Common myeloid progenitor, CD34-positive (primary cell): ENCODE measurements at regions not wholly inside any gene's neighbourhood (a gene's known extent, or its start where the extent isn't known, plus 50 kb on each side); places are given as distances from the start of the nearest gene placed in this dataset.
"Not testable (repeated sequence)": the region's sequence is repeated elsewhere in the genome, so short reads cannot be mapped to it uniquely, and the experiment has no call there.

Experiments used
- CTCF ChIA-PET: fragments of 350-600 bp; sonication (Branson Sonifier 250); formaldehyde crosslinking; loops from one replicate; lab custom pipeline; 2021; ENCODE audit warnings: antibody characterized with exemption; lab: Charles Lee
- POLR2A ChIA-PET: fragments of 350-600 bp; sonication (Branson Sonifier 250); formaldehyde crosslinking; loops from one replicate; lab custom pipeline; 2021; ENCODE audit warnings: antibody characterized with exemption; lab: Charles Lee
- DNase-seq, 3 donors: peaks; one replicate each; pipeline versions ENCODE4 v3.0.0 to v3.0.0-alpha.2; 2013
- H3K27ac ChIP-seq, 2 experiments: 1 replicate in 1 of 2; 2 replicates in 1 of 2; pipeline ENCODE4 v1.7.0; 2013; ENCODE audit warnings: inconsistent platforms in 2 of 2, low read length in 2 of 2, mild to moderate bottlenecking in 2 of 2, low read depth in 1 of 2, moderate library complexity in 1 of 2; ENCODE audit not compliant: severe bottlenecking in 2 of 2, insufficient read depth in 1 of 2, poor library complexity in 1 of 2
- H3K27me3 ChIP-seq, 5 experiments: replicated peaks in 2 of 5; 1 replicate in 3 of 5; 2 replicates in 2 of 5; pipeline versions ENCODE4 v1.6.1 to v1.7.0; 2013; ENCODE audit warnings: low read length in 4 of 5, mild to moderate bottlenecking in 2 of 5, moderate library complexity in 2 of 5, inconsistent platforms in 1 of 5; ENCODE audit not compliant: insufficient read depth in 5 of 5, control insufficient read depth in 4 of 5
- H3K36me3 ChIP-seq, 4 experiments: 1 replicate in 2 of 4; 2 replicates in 2 of 4; pipeline versions ENCODE4 v1.6.1 to v1.7.0; 2013; ENCODE audit warnings: low read length in 3 of 4, control low read depth in 1 of 4, mild to moderate bottlenecking in 1 of 4; ENCODE audit not compliant: control insufficient read depth in 4 of 4, insufficient read depth in 4 of 4
- H3K4me1 ChIP-seq, 4 experiments: 1 replicate in 3 of 4; 2 replicates in 1 of 4; pipeline versions ENCODE4 v1.6.1 to v1.7.1; 2013; ENCODE audit warnings: low read length in 3 of 4, mild to moderate bottlenecking in 3 of 4, control low read depth in 1 of 4, inconsistent platforms in 1 of 4, moderate library complexity in 1 of 4; ENCODE audit not compliant: control insufficient read depth in 4 of 4, insufficient read depth in 4 of 4; ENCODE audit errors: control extremely low read depth in 1 of 4
- H3K4me3 ChIP-seq, 7 experiments: 1 replicate in 4 of 7; 2 replicates in 3 of 7; pipeline versions ENCODE4 v1.5.1 to v1.7.0; 2013; ENCODE audit warnings: mild to moderate bottlenecking in 7 of 7, low read length in 6 of 7, moderate library complexity in 6 of 7, inconsistent platforms in 2 of 7, low read depth in 2 of 7, control low read depth in 1 of 7; ENCODE audit not compliant: insufficient read depth in 4 of 7, control insufficient read depth in 1 of 7; ENCODE audit errors: extremely low read depth in 1 of 7
- H3K9me3 ChIP-seq, 5 experiments: 1 replicate in 4 of 5; 2 replicates in 1 of 5; pipeline versions ENCODE4 v1.6.1 to v1.7.1; 2013; ENCODE audit warnings: low read length in 4 of 5, mild to moderate bottlenecking in 2 of 5, inconsistent platforms in 1 of 5, low read depth in 1 of 5, moderate library complexity in 1 of 5; ENCODE audit not compliant: control insufficient read depth in 4 of 5, insufficient read depth in 2 of 5; ENCODE audit errors: control extremely low read depth in 1 of 5
- WGBS: methylation state at CpG from one replicate; pipeline ENCODE4 v1.1.5; 2013; ENCODE audit not compliant: insufficient coverage; 5-methylcytosine and 5-hydroxymethylcytosine counted together

GRCh38 chr11:101807531-101807930 is 107.3 kb upstream of the CEP126 start:
- Histone ChIP-seq H3K36me3 (no peaks in the 10 kb centered on the region), H3K4me1 (no peaks in the 10 kb centered on the region), H3K27ac (no peak overlapping the region), H3K9me3 (peaks cover 0 to 3% (median 0%) of the 10 kb centered on the region in 5 experiments), H3K27me3 (no peaks in the 10 kb centered on the region), H3K4me3 (no peak overlapping the region)
- DNase-seq: no peak
- no CpG with 5 or more reads among the region's 2 CpGs for WGBS
- ChIA-PET POLR2A (no interaction called here), CTCF (no interaction called here)

- no peaks in the 10 kb centered on the region for H3K27me3 ChIP-seq
- H3K4me1 ChIP-seq: no peaks in the 10 kb centered on the region
- CTCF ChIA-PET: no interaction called here
- no peaks in the 10 kb centered on the region for H3K36me3 ChIP-seq
- no peak overlapping the region for H3K4me3 ChIP-seq
- no peak for DNase-seq
- no peak overlapping the region for H3K27ac ChIP-seq
- POLR2A ChIA-PET: no interaction called here
- WGBS: no CpG with 5 or more reads among the region's 2 CpGs
- H3K9me3 ChIP-seq: no peaks in the 10 kb centered on the region
Observed at GRCh38 chr11:101803651-101804050, 111.2 kb upstream of the CEP126 start.

- no peak overlapping the region for H3K27ac ChIP-seq
- no peaks in the 10 kb centered on the region for H3K4me1 ChIP-seq
- DNase-seq: no peak
- ChIA-PET CTCF (no interaction called here), POLR2A (no interaction called here)
- H3K4me3 ChIP-seq: no peak overlapping the region
- H3K36me3 ChIP-seq: no peaks in the 10 kb centered on the region
- WGBS: 100% methylated on average over 1 of the region's 1 CpG
- no peaks in the 10 kb centered on the region for H3K9me3 ChIP-seq
- no peaks in the 10 kb centered on the region for H3K27me3 ChIP-seq
Observed at GRCh38 chr11:101797335-101797734, 117.5 kb upstream of the CEP126 start.

GRCh38 chr11:101792814-101793213 is 122.0 kb upstream of the CEP126 start:
- no peak overlapping the region for H3K27ac ChIP-seq
- CTCF ChIA-PET: no interaction called here
- H3K4me3 ChIP-seq: no peak overlapping the region
- H3K36me3 ChIP-seq: no peaks in the 10 kb centered on the region
- DNase-seq: no peak
- POLR2A ChIA-PET: no interaction called here
- no peaks in the 10 kb centered on the region for H3K4me1 ChIP-seq
- H3K9me3 ChIP-seq: no peaks in the 10 kb centered on the region
- 50% methylated on average over 1 of the region's 2 CpGs for WGBS
- no peaks in the 10 kb centered on the region for H3K27me3 ChIP-seq

- WGBS: no CpG with 5 or more reads among the region's 1 CpG
- Histone ChIP-seq H3K36me3 (no peaks in the 10 kb centered on the region), H3K4me3 (no peak overlapping the region), H3K27ac (no peak overlapping the region), H3K27me3 (no peaks in the 10 kb centered on the region), H3K9me3 (peaks cover 0 to 4% (median 3%) of the 10 kb centered on the region in 5 experiments), H3K4me1 (no peaks in the 10 kb centered on the region)
- ChIA-PET POLR2A (no interaction called here), CTCF (no interaction called here)
- no peak for DNase-seq
Observed at GRCh38 chr11:101786916-101787315, 127.9 kb upstream of the CEP126 start.

GRCh38 chr11:101786421-101786820 is 128.4 kb upstream of the CEP126 start:
- no peaks in the 10 kb centered on the region for H3K27me3 ChIP-seq
- H3K4me3 ChIP-seq: no peak overlapping the region
- H3K36me3 ChIP-seq: no peaks in the 10 kb centered on the region
- DNase-seq: no peak
- ChIA-PET POLR2A (no interaction called here), CTCF (no interaction called here)
- peaks cover 0 to 4% (median 3%) of the 10 kb centered on the region in 5 experiments for H3K9me3 ChIP-seq
- no peak overlapping the region for H3K27ac ChIP-seq
- H3K4me1 ChIP-seq: no peaks in the 10 kb centered on the region

GRCh38 chr11:101779167-101779566 is 135.6 kb upstream of the CEP126 start:
- DNase-seq, H3K4me3 ChIP-seq, H3K27ac ChIP-seq, H3K9me3 ChIP-seq, CTCF ChIA-PET, POLR2A ChIA-PET, H3K36me3 ChIP-seq, H3K27me3 ChIP-seq, H3K4me1 ChIP-seq: not testable (repeated sequence)
- 83% methylated on average over 1 of the region's 1 CpG for WGBS
